Adrenal gland (tissue), 9 donors: ENCODE measurements at regions not wholly inside any gene's neighbourhood (a gene's known extent, or its start where the extent isn't known, plus 50 kb on each side); places are given as distances from the start of the nearest gene placed in this dataset.

Experiments
- DNase-seq, 7 donors: peaks; one replicate each; pipeline ENCODE4 v3.0.0-alpha.2; 2019 to 2020
- H3K27ac ChIP-seq, 5 donors: fragments of 200-600 bp; sonication (generic) in 4 of 5; 1 replicate in 3 of 5; 2 replicates in 2 of 5; pipeline versions ENCODE4 v1.5.1 to v1.8.0; 2016 to 2020; ENCODE audit warnings: mild to moderate bottlenecking in 1 of 5
- H3K27me3 ChIP-seq: fragments of 200-600 bp; 2 replicates; pipeline ENCODE4 v1.8.0; 2021
- H3K36me3 ChIP-seq, 2 donors: fragments of 200-600 bp; replicated peaks in 1 of 2; 1 replicate in 1 of 2; 2 replicates in 1 of 2; pipeline versions ENCODE4 v1.5.1 to v1.8.0; 2018 to 2022
- H3K4me1 ChIP-seq, 2 donors: fragments of 200-600 bp; replicated peaks in 1 of 2; 1 replicate in 1 of 2; 2 replicates in 1 of 2; pipeline versions ENCODE4 v1.5.1 to v1.8.0; 2018 to 2021
- H3K4me3 ChIP-seq, 4 donors: fragments of 200-600 bp; sonication (generic) in 3 of 4; one replicate each; pipeline ENCODE4 v1.5.1; 2016 to 2018
- H3K9me3 ChIP-seq, 3 donors: fragments of 200-600 bp; sonication (generic) in 1 of 3; replicated peaks in 1 of 3; 1 replicate in 2 of 3; 2 replicates in 1 of 3; pipeline versions ENCODE4 v1.5.1 to v1.8.0; 2016 to 2021
- POLR2A ChIP-seq, 2 donors: fragments of 450-650 bp; IDR thresholded peaks; one replicate each; pipeline ENCODE4 v1.6.1; 2017; ENCODE audit warnings: antibody characterized with exemption in 2 of 2, mild to moderate bottlenecking in 2 of 2, moderate library complexity in 1 of 2
- WGBS, 4 donors: extraction: QIAGEN DNeasy Blood & Tissue Kit in 2 of 4; methylation state at CpG; one replicate each; pipeline versions ENCODE4 v1.1.5 to v1.1.7; 2013 to 2017; 5-methylcytosine and 5-hydroxymethylcytosine counted together
- intact Hi-C, 2 donors: fragments of 100-400 bp; cut with DNase I; formaldehyde crosslinking; loops; one replicate each; pipeline versions ENCODE4 v1.14.1 to v1.15.0; 2022 to 2023
- TF ChIP-seq, protein P1 (sequence below), 6 experiments: fragments of 450-650 bp in 4 of 6; fragments of 200-600 bp in 2 of 6; sonication (generic) in 1 of 6; IDR thresholded peaks; 1 replicate in 5 of 6; 2 replicates in 1 of 6; pipeline versions ENCODE4 v1.5.1 to v1.8.0; 2016 to 2021; ENCODE audit warnings: antibody characterized with exemption in 6 of 6, mild to moderate bottlenecking in 2 of 6, moderate library complexity in 1 of 6
- donor health status: healthy with polysubstance abuse.
- donor health status: Bipolar disorder and iron deficiency.
- donor health status: DM: yes; HTN: yes; CAD: no.
- donor health status: DM: no; HTN: no; CAD: no.
- donor health status: DM: no; HTN: no; CAD: no.

DNA sequence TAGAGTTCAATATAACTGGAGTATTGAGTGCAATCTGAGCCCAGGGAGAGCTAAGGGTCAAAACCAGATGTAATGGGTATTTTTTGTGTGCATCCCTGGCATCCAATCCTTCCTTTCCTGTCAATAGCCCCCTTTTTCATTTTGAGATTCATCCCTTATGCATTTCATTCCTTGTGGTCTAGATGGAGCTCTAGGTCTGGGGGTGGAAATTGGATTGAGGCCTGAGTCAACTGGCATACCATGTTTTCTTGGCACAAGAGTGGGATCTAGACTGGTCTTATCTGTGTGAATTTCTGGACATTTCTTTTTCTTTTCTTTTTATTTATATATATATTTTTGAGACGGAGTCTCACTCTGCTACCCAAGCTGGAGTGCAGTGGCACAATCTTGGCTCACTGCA lies 67.3 kb upstream of the RAB3GAP2 start:
- H3K27me3 ChIP-seq, result no peaks in the 10 kb centered on the region
- TF ChIP-seq, protein P1, sequence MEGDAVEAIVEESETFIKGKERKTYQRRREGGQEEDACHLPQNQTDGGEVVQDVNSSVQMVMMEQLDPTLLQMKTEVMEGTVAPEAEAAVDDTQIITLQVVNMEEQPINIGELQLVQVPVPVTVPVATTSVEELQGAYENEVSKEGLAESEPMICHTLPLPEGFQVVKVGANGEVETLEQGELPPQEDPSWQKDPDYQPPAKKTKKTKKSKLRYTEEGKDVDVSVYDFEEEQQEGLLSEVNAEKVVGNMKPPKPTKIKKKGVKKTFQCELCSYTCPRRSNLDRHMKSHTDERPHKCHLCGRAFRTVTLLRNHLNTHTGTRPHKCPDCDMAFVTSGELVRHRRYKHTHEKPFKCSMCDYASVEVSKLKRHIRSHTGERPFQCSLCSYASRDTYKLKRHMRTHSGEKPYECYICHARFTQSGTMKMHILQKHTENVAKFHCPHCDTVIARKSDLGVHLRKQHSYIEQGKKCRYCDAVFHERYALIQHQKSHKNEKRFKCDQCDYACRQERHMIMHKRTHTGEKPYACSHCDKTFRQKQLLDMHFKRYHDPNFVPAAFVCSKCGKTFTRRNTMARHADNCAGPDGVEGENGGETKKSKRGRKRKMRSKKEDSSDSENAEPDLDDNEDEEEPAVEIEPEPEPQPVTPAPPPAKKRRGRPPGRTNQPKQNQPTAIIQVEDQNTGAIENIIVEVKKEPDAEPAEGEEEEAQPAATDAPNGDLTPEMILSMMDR (IDR thresholded peaks at IDR 0.05), result no peak
- TF ChIP-seq POLR2A (IDR thresholded peaks at IDR 0.05), result no peak
- WGBS, 4 donors, result 75 to 100% (median 91%) methylated on average over 1 of the region's 1 CpG
- H3K36me3 ChIP-seq, result no peaks in the 10 kb centered on the region
- H3K4me3 ChIP-seq, result no peak overlapping the region
- no peaks in the 10 kb centered on the region for H3K4me1 ChIP-seq
- no peak for DNase-seq
- H3K9me3 ChIP-seq, result no peaks in the 10 kb centered on the region
- intact Hi-C loops, result no loop called here
- no peak overlapping the region for H3K27ac ChIP-seq

DNA sequence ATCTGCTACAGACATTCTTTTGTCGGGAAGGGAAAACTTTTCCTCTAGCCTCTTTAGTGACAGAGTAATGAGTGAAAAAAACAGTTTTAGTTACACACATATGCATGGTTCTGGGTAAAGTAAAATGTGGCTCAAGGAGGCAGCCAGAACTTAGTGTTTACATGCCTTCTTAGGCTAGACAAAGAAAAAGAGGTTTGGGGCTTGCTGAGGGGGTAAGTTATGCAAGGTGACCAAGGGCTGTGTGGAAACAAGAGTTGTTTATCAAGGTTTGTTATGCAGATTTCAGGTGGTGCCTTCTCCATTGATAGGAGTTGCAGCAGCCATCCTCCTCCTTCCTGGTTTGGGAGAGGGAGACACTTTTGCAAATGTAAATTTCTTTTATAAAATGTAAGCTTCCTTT lies 66.5 kb upstream of the RAB3GAP2 start:
- no peak overlapping the region for H3K4me3 ChIP-seq
- no peak for DNase-seq
- WGBS, 4 donors, result 80 to 100% (median 89%) methylated on average over 1 of the region's 1 CpG
- no peaks in the 10 kb centered on the region for H3K4me1 ChIP-seq
- no peak overlapping the region for H3K27ac ChIP-seq
- no peaks in the 10 kb centered on the region for H3K36me3 ChIP-seq
- intact Hi-C loops, result no loop called here
- TF ChIP-seq, protein P1 (IDR thresholded peaks at IDR 0.05), result no peak
- no peak for TF ChIP-seq POLR2A (IDR thresholded peaks at IDR 0.05)
- no peaks in the 10 kb centered on the region for H3K27me3 ChIP-seq
- no peaks in the 10 kb centered on the region for H3K9me3 ChIP-seq

DNA sequence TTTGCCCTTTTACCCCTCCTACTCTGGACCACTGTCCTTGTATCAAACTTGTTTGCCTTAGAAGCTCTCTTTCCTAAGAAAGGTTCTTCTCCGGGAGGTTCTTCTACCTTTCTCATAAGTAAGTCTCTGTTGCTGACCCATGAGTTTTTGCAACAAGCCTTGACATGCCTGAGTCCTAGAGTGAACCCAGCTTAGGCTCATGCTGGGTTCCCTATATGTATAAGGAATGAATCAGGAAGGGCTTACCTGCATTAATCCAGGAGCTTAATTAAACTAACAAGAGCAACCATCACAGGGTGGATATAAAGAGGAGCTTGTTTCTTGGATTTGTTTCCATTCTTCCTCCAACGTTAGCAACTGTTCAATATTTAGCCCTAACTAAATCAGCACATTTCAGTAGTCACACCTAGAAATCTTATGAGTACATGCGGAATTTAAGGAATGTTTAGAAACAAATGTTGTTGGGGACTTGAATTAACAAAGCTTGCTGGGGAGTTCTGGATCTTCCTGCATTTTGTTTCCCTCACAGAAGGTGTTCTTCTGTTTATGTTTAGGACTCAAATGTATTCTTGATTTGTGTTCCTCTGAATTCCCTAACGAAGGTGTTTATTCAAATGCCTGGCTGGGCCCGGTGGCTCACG lies 64.3 kb upstream of the RAB3GAP2 start:
- H3K27ac ChIP-seq, result no peak overlapping the region
- WGBS, 4 donors, result 81 to 87% (median 83%) methylated on average over 6 of the region's 6 CpGs
- TF ChIP-seq POLR2A (IDR thresholded peaks at IDR 0.05), result no peak
- TF ChIP-seq, protein P1 (IDR thresholded peaks at IDR 0.05), result no peak
- no peaks in the 10 kb centered on the region for H3K9me3 ChIP-seq
- no peaks in the 10 kb centered on the region for H3K36me3 ChIP-seq
- intact Hi-C loops, result no loop called here
- H3K4me1 ChIP-seq, result no peaks in the 10 kb centered on the region
- H3K27me3 ChIP-seq, result no peaks in the 10 kb centered on the region
- DNase-seq, result no peak
- no peak overlapping the region for H3K4me3 ChIP-seq

DNA sequence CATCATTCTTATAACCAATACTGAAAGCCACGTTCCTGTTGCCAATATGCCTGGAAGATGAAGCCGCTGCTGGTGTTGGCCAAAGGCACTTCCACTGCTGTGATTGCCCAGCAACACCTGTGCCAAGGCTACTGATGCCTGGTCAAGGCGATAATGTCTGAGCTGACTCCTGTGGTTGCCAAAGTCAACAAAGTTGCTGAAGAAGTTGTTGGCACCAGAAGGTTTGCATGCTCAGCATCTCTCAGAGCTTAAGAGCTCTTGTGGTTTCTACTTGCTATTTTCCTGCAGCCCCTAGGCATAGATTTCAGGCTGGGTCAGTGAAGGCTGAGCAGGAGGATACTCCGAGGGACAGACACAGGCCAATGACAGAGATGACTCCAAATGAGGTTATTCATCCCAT lies 63.4 kb upstream of the RAB3GAP2 start:
- intact Hi-C loops, result no loop called here
- Histone ChIP-seq H3K9me3 (no peaks in the 10 kb centered on the region), H3K36me3 (no peaks in the 10 kb centered on the region), H3K4me1 (no peaks in the 10 kb centered on the region), H3K27me3 (no peaks in the 10 kb centered on the region), H3K27ac (no peak overlapping the region), H3K4me3 (no peak overlapping the region)
- TF ChIP-seq, protein P1 (IDR thresholded peaks at IDR 0.05), result no peak
- TF ChIP-seq POLR2A (IDR thresholded peaks at IDR 0.05), result no peak
- no peak for DNase-seq
- 76 to 94% (median 83%) methylated on average over 4 of the region's 4 CpGs for WGBS, 4 donors
